Fibroblast of pulmonary artery (primary cell): ENCODE measurements at regions not wholly inside any gene's neighbourhood (a gene's known extent, or its start where the extent isn't known, plus 50 kb on each side); places are given as distances from the start of the nearest gene placed in this dataset.

Experiments
- DNase-seq: peaks from one replicate; pipeline ENCODE4 v3.0.0-alpha.2; 2010; ENCODE audit warnings: low read depth
- H3K4me3 ChIP-seq: replicated peaks from 2 replicates; pipeline ENCODE4 v1.5.1; 2011; ENCODE audit warnings: low read depth, mild to moderate bottlenecking, control low read depth, low read length, moderate library complexity
- CTCF ChIP-seq: IDR thresholded peaks from 2 replicates; pipeline ENCODE4 v1.5.1; 2011; ENCODE audit warnings: mild to moderate bottlenecking, control low read depth, low read length, inconsistent platforms; ENCODE audit errors: missing control alignments

- no peak for DNase-seq
- no peak for TF ChIP-seq CTCF
- no peak overlapping the region for H3K4me3 ChIP-seq
Measured at GRCh38 chr7:109179601-109180000, 609.9 kb downstream of the DNAJB9 start.

- H3K4me3 ChIP-seq: no peak overlapping the region
- TF ChIP-seq CTCF: no peak
- no peak for DNase-seq
Measured at GRCh38 chr7:109190766-109191398, 621.2 kb downstream of the DNAJB9 start.

GRCh38 chr7:109206196-109206595 is 636.5 kb downstream of the DNAJB9 start:
- no peak for TF ChIP-seq CTCF

GRCh38 chr7:109213081-109213480 is 643.4 kb downstream of the DNAJB9 start:
- no peak for DNase-seq
- no peak for TF ChIP-seq CTCF
- H3K4me3 ChIP-seq: no peak overlapping the region

More at GRCh38 chr7:109206196-109206595, 636.5 kb downstream of the DNAJB9 start:
- H3K4me3 ChIP-seq: no peak overlapping the region
- DNase-seq: no peak

- H3K4me3 ChIP-seq: no peak overlapping the region
- DNase-seq: no peak
- TF ChIP-seq CTCF: no peak
Measured at GRCh38 chr7:109215341-109215740, 645.7 kb downstream of the DNAJB9 start.

GRCh38 chr7:109224100-109224499 is 654.4 kb downstream of the DNAJB9 start:
- DNase-seq: no peak
- no peak overlapping the region for H3K4me3 ChIP-seq
- no peak for TF ChIP-seq CTCF

GRCh38 chr7:109226699-109227098 is 657.0 kb downstream of the DNAJB9 start:
- DNase-seq: no peak
- no peak overlapping the region for H3K4me3 ChIP-seq
- no peak for TF ChIP-seq CTCF
